SK-N-SH treated with all-trans-retinoic acid at 6 μM for 48 hours (cell line): ENCODE measurements at regions not wholly inside any gene's neighbourhood (a gene's known extent, or its start where the extent isn't known, plus 50 kb on each side); places are given as distances from the start of the nearest gene placed in this dataset.
"Not testable (repeated sequence)": the region's sequence is repeated elsewhere in the genome, so short reads cannot be mapped to it uniquely, and the experiment has no call there.

Experiments
- ARNTL ChIP-seq: fragments of 450-650 bp; formaldehyde crosslinking; IDR thresholded peaks from 2 replicates; pipeline ENCODE4 v1.5.0; 2020; ENCODE audit warnings: low read depth, mild to moderate bottlenecking, moderate library complexity, borderline replicate concordance
- BACH2 ChIP-seq: fragments of 250-450 bp; sonication (Bioruptor Pico); IDR thresholded peaks from 2 replicates; pipeline ENCODE4 v1.9.0; 2021; ENCODE audit warnings: mild to moderate bottlenecking, borderline replicate concordance
- PATZ1 ChIP-seq: fragments of 250-450 bp; sonication (Bioruptor Pico); IDR thresholded peaks from 2 replicates; pipeline ENCODE4 v1.8.0; 2020; ENCODE audit warnings: mild to moderate bottlenecking, moderate library complexity, borderline replicate concordance
- RARB ChIP-seq: fragments of 250-450 bp; sonication (Bioruptor Pico); IDR thresholded peaks from 2 replicates; pipeline ENCODE4 v1.8.0; 2021; ENCODE audit warnings: mild to moderate bottlenecking, moderate library complexity

- not testable (repeated sequence) for TF ChIP-seq PATZ1, ARNTL, BACH2, RARB (CRISPR knock-in tag)
Measured at GRCh38 chr16:21516705-21517040, 82.7 kb upstream of the METTL9 start.
